Fibroblast of mammary gland (primary cell): ENCODE measurements at regions not wholly inside any gene's neighbourhood (a gene's known extent, or its start where the extent isn't known, plus 50 kb on each side); places are given as distances from the start of the nearest gene placed in this dataset.

Source experiments
- DNase-seq: peaks from one replicate; pipeline ENCODE4 v3.0.0-alpha.2; 2010; ENCODE audit warnings: low read depth
- H3K4me3 ChIP-seq: 2 replicates; pipeline ENCODE4 v1.5.1; 2011; ENCODE audit warnings: low read depth, mild to moderate bottlenecking, low read length, moderate library complexity; ENCODE audit not compliant: control insufficient read depth
- CTCF ChIP-seq: conservative IDR thresholded peaks from 2 replicates; pipeline ENCODE4 v1.5.1; 2011; ENCODE audit warnings: low read depth, low read length, inconsistent platforms; ENCODE audit not compliant: control insufficient read depth, insufficient read depth

- DNase-seq: no peak
- no peak for TF ChIP-seq CTCF
- H3K4me3 ChIP-seq: no peak overlapping the region
Measured at GRCh38 chr3:56994391-56994790, 66.1 kb upstream of the SPATA12 start.

GRCh38 chr3:56990641-56991015 lies 69.8 kb upstream of the SPATA12 start:
- DNase-seq: no peak
- no peak for TF ChIP-seq CTCF
- H3K4me3 ChIP-seq: no peak overlapping the region

GRCh38 chr3:56989977-56990640 lies 70.4 kb upstream of the SPATA12 start:
- TF ChIP-seq CTCF: no peak
- DNase-seq: no peak
- H3K4me3 ChIP-seq: no peak overlapping the region

- TF ChIP-seq CTCF: no peak
- peak; percentile 68 for DNase-seq
- H3K4me3 ChIP-seq: no peak overlapping the region
Measured at GRCh38 chr3:56989169-56989976, 71.1 kb upstream of the SPATA12 start.

- peak; percentile 66 for TF ChIP-seq CTCF
- H3K4me3 ChIP-seq: no peak overlapping the region
- peak; percentile 79 for DNase-seq
Measured at GRCh38 chr3:56988458-56989168, 71.9 kb upstream of the SPATA12 start.

- TF ChIP-seq CTCF: peak; percentile 25
- peak; percentile 10 for DNase-seq
Measured at GRCh38 chr3:56987238-56987895, 73.1 kb upstream of the SPATA12 start.

More at GRCh38 chr3:56987238-56987895, 73.1 kb upstream of the SPATA12 start:
- H3K4me3 ChIP-seq: no peak overlapping the region
